ENCODE measurements at regions not wholly inside any gene's neighbourhood (a gene's known extent, or its start where the extent isn't known, plus 50 kb on each side); places are given as distances from the start of the nearest gene placed in this dataset.

DNA sequence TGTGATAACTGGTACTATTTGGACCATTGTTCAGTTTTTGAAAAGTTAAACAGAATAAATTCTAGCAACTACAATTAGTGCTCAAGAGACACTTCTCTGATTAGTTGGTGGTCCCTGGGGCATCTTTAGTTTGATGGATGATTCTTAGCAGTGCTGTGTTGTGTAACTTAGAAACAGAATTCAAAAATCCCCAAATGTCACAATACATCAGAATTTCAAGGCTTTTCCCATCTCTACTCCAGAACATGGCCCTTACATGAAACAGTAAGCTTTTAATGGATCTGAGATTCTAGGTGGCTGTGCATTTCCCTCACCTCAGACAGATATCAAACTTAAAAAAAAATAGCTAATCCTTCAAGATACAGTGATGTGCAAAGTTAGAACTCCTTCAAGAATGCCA, 104.4 kb upstream of the CXCL13 start:
- TF ChIP-seq, protein P1, sequence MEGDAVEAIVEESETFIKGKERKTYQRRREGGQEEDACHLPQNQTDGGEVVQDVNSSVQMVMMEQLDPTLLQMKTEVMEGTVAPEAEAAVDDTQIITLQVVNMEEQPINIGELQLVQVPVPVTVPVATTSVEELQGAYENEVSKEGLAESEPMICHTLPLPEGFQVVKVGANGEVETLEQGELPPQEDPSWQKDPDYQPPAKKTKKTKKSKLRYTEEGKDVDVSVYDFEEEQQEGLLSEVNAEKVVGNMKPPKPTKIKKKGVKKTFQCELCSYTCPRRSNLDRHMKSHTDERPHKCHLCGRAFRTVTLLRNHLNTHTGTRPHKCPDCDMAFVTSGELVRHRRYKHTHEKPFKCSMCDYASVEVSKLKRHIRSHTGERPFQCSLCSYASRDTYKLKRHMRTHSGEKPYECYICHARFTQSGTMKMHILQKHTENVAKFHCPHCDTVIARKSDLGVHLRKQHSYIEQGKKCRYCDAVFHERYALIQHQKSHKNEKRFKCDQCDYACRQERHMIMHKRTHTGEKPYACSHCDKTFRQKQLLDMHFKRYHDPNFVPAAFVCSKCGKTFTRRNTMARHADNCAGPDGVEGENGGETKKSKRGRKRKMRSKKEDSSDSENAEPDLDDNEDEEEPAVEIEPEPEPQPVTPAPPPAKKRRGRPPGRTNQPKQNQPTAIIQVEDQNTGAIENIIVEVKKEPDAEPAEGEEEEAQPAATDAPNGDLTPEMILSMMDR (IDR thresholded peaks at IDR 0.05): no peak
- no peak for TF ChIP-seq ZFX (IDR thresholded peaks at IDR 0.05; ENCODE audit: borderline replicate concordance)

Measured in 22Rv1 (cell line).